NOMO-1 (cell line): ENCODE measurements at regions not wholly inside any gene's neighbourhood (a gene's known extent, or its start where the extent isn't known, plus 50 kb on each side); places are given as distances from the start of the nearest gene placed in this dataset.
"Not testable (repeated sequence)": the region's sequence is repeated elsewhere in the genome, so short reads cannot be mapped to it uniquely, and the experiment has no call there.

Experiments
- DNase-seq, 2 experiments: peaks; one replicate each; lab custom pipeline; 2025; ENCODE audit not compliant: unreplicated experiment in 2 of 2; lab: John Stamatoyannopoulos, UW

- DNase-seq = not testable (repeated sequence)
Observed at GRCh38 chr12:31162896-31163560, 89.4 kb downstream of the DDX11 start.

GRCh38 chr12:31174293-31174692 is 100.6 kb downstream of the DDX11 start:
- DNase-seq = not testable (repeated sequence)

DNA sequence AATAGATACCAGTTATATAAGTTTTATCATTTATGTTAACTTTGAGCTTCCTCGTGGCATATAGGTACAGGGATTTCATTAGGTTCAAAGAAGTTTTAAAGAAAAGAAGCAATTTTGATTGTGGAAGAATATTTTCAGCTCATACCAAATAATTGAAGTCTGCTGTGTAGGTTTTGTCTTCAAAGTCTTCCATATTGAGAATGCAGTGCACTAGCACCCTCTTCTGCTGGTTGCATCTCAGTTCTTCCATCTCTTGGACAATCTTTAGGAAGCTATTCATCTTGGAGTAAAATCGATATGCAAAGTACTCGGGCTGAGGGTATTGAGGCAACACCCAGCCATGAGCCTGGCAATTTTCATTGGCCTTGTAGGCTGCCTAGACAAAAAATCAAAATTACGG is 103.9 kb downstream of the DDX11 start:
- DNase-seq = not testable (repeated sequence)

- DNase-seq = not testable (repeated sequence)
Observed at GRCh38 chr12:31178875-31179274, 105.2 kb downstream of the DDX11 start.

- not testable (repeated sequence) for DNase-seq
Observed at GRCh38 chr12:31179627-31180237, 106.1 kb downstream of the DDX11 start.

- not testable (repeated sequence) for DNase-seq
Observed at GRCh38 chr12:31182571-31182970, 108.9 kb downstream of the DDX11 start.

- not testable (repeated sequence) for DNase-seq
Observed at GRCh38 chr12:31183107-31183506, 109.4 kb downstream of the DDX11 start.

GRCh38 chr12:31183899-31184298 is 110.2 kb downstream of the DDX11 start:
- DNase-seq = not testable (repeated sequence)

DNA sequence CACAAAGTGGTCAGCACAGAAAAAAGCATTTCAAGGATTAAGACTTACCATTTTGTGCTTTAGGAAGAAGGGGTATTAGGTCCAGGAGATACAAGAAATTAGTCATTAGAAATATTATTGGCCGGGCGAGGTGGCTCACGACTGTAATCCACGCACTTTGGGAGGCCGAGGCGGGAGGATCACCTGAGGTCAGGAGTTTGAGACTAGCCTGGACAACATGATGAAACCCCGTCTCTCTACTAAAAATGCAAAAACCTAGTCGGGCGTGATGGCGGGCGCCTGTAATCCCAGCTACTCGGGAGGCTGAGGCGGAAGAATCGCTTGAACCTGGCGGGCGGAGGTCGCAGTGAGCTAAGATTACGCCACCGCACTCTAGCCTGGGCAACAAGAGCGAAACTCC is 111.0 kb downstream of the DDX11 start:
- DNase-seq = not testable (repeated sequence)

DNA sequence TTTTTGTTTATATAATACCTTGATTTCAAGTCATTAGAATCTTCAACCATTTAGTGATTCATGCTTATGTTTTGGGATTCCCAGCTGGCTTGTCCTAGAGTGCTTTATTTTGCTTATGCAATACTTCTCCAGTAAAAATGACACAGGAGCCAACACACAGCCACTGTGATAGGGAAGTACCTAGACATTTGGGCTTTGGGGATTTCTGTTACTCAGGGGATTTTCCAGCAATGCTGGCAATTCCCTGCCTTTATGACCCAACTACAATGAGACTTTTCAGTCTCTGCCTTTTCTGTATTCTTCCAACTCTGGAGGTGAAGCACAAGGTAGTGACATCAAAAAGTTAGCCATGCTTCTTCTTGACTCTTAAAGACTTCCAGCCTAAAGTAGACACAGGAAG is 119.0 kb downstream of the DDX11 start:
- not testable (repeated sequence) for DNase-seq

DNA sequence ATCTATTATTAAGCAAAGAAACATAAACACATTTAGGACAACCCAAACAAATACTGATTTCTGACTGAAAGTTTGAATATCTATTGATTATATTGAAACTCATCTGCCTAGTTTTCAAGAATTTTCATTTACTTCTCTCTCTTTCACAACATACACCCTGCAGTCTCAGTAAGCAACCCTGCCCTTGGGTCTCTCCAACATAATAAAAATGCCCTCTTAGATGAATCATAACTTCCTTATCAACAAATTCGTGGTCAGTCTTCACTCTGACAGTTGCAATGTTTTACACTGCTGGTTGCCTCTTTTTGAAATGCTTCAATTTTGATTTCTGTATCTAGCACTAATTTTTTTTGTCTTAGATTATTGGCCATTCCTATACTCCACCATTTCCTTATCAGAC is 122.0 kb downstream of the DDX11 start:
- peak in 1 of 2 experiments; percentile 40 for DNase-seq

DNA sequence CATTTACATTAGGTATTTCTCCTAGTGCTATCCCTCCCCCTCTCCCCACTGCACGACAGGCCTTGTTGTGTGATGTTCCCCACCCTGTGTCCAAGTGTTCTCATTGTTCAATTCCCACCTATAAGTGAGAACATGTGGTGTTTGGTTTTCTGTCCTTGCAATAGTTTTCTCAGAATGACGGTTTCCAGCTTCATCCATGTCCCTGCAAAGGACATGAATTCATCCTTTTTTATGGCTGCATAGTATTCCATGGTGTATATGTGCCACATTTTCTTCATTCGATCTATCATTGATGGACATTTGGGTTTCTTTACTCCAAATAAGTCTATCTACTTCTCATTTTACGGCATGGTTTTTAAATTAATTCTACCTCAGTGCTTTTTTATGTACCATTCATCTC is 125.8 kb downstream of the DDX11 start:
- DNase-seq = not testable (repeated sequence)

DNA sequence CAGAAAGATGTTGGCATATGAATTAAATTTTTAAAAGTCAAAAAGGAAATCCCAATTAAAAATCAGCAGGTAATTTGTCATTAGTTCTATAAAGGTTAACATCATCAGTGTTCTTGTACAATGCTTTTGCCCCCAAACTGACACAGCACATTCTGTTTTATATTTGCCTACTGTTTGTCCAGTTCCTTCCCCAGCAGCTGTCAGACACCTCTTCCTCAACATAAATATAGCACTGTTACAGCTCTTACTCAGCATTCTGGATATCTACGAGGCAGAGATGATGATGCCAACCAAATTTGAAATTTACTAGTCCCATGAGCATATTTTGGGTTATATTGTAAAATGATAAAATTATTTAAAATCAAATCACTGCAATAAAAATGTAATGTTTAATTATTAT is 124.6 kb downstream of the SINHCAF start:
- peak in 1 of 2 experiments; percentile 18 for DNase-seq

- DNase-seq = no peak
Observed at GRCh38 chr12:31203261-31203660, 122.7 kb downstream of the SINHCAF start.

GRCh38 chr12:31205054-31205453 is 120.9 kb downstream of the SINHCAF start:
- DNase-seq = no peak

- DNase-seq = no peak
Observed at GRCh38 chr12:31206038-31206670, 119.8 kb downstream of the SINHCAF start.

DNA sequence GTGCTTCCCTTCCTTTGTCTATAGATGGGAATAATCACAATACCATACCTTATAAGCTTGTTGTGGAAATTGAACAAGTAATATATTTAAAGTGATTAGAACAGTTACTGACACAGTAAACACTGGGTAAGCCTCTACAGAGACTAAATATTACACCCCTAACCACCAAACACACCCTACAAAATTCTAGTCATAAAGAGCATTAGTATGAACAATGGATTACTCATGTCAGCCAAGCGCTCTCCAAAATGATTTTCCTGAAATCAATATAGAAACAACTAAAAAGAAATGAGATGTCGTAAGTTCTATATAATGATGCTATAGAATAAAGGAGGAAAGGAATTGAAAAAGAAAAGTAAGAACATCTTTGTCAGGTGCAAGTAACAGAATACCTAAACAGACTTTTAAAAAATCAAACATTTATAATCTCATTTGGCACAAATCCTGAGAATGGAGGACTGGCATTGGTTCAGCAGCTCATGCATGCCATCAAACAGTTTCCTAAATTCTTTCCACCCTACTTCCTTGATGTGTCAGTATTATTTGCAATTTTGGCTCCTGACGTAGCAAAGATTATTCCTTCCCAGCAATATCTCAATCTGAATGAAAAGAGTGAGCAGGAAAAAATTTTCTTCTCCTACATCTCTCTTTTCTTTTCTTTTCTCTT is 118.0 kb downstream of the SINHCAF start:
- DNase-seq = no peak

GRCh38 chr12:31210104-31210503 is 115.8 kb downstream of the SINHCAF start:
- no peak for DNase-seq

DNA sequence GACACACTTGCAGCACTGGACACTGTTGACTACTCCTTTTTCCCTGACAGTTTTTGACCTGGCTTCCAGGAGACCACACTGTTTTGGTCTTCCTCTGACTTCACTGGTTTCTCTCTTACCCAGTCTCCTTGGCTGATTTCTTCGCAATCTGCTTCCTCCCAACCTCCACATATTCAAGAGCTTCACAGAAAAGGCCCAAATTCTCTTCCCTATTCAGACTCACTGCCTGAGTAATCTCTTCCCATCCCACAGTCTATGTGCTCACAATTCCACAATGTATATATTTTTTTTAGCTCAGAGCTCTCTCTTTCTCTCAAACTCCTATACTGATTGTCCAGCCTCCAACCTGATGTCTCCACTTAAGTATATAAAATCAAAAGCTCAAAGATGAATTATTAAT is 115.4 kb downstream of the SINHCAF start:
- DNase-seq = no peak

- no peak for DNase-seq
Observed at GRCh38 chr12:31214626-31215517, 111.1 kb downstream of the SINHCAF start.
